ENCODE measurements at regions not wholly inside any gene's neighbourhood (a gene's known extent, or its start where the extent isn't known, plus 50 kb on each side); places are given as distances from the start of the nearest gene placed in this dataset.

DNA sequence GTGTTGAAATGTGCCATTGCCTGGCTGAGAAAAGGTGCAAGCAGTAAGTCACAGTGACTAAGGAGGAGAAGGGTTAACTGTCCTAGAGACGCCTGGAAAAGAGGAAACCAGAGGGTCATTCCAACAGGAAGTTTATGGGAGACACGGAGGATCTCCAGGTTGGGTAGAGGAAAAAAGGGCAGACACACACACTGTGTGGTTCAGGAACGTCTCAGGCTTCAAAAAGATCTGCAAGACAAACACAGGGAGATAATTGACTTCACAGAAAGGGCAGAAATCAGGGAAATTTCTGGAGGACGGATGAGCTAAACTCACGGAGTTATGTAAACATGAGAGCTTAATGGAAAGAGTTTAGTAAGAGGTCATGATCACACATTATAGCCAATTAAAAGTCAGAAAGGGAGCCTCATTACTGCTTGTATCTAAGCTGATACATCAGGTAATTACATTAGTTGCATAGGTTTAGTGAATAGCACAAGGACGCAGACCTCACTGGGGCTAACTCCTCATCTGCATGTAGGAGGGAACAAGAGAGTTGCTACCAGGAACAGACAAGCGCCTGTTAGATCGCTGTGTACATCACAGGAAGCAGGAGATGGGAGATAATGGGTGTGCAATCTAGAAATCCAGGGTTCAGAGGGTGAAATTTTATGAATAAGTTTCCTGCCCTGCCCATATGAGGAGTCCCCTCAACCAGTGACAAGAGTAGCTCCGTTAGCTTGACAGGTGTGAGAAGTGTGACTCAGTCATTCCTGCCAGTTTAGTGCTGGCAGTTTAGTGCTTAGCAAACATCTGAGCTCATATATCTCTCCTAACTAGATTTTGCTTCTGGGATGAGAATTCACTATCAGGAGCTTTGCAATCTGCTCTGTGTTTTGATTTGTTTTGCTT lies 96.6 kb upstream of the TNR start (continued):
- TF ChIP-seq, protein P1, sequence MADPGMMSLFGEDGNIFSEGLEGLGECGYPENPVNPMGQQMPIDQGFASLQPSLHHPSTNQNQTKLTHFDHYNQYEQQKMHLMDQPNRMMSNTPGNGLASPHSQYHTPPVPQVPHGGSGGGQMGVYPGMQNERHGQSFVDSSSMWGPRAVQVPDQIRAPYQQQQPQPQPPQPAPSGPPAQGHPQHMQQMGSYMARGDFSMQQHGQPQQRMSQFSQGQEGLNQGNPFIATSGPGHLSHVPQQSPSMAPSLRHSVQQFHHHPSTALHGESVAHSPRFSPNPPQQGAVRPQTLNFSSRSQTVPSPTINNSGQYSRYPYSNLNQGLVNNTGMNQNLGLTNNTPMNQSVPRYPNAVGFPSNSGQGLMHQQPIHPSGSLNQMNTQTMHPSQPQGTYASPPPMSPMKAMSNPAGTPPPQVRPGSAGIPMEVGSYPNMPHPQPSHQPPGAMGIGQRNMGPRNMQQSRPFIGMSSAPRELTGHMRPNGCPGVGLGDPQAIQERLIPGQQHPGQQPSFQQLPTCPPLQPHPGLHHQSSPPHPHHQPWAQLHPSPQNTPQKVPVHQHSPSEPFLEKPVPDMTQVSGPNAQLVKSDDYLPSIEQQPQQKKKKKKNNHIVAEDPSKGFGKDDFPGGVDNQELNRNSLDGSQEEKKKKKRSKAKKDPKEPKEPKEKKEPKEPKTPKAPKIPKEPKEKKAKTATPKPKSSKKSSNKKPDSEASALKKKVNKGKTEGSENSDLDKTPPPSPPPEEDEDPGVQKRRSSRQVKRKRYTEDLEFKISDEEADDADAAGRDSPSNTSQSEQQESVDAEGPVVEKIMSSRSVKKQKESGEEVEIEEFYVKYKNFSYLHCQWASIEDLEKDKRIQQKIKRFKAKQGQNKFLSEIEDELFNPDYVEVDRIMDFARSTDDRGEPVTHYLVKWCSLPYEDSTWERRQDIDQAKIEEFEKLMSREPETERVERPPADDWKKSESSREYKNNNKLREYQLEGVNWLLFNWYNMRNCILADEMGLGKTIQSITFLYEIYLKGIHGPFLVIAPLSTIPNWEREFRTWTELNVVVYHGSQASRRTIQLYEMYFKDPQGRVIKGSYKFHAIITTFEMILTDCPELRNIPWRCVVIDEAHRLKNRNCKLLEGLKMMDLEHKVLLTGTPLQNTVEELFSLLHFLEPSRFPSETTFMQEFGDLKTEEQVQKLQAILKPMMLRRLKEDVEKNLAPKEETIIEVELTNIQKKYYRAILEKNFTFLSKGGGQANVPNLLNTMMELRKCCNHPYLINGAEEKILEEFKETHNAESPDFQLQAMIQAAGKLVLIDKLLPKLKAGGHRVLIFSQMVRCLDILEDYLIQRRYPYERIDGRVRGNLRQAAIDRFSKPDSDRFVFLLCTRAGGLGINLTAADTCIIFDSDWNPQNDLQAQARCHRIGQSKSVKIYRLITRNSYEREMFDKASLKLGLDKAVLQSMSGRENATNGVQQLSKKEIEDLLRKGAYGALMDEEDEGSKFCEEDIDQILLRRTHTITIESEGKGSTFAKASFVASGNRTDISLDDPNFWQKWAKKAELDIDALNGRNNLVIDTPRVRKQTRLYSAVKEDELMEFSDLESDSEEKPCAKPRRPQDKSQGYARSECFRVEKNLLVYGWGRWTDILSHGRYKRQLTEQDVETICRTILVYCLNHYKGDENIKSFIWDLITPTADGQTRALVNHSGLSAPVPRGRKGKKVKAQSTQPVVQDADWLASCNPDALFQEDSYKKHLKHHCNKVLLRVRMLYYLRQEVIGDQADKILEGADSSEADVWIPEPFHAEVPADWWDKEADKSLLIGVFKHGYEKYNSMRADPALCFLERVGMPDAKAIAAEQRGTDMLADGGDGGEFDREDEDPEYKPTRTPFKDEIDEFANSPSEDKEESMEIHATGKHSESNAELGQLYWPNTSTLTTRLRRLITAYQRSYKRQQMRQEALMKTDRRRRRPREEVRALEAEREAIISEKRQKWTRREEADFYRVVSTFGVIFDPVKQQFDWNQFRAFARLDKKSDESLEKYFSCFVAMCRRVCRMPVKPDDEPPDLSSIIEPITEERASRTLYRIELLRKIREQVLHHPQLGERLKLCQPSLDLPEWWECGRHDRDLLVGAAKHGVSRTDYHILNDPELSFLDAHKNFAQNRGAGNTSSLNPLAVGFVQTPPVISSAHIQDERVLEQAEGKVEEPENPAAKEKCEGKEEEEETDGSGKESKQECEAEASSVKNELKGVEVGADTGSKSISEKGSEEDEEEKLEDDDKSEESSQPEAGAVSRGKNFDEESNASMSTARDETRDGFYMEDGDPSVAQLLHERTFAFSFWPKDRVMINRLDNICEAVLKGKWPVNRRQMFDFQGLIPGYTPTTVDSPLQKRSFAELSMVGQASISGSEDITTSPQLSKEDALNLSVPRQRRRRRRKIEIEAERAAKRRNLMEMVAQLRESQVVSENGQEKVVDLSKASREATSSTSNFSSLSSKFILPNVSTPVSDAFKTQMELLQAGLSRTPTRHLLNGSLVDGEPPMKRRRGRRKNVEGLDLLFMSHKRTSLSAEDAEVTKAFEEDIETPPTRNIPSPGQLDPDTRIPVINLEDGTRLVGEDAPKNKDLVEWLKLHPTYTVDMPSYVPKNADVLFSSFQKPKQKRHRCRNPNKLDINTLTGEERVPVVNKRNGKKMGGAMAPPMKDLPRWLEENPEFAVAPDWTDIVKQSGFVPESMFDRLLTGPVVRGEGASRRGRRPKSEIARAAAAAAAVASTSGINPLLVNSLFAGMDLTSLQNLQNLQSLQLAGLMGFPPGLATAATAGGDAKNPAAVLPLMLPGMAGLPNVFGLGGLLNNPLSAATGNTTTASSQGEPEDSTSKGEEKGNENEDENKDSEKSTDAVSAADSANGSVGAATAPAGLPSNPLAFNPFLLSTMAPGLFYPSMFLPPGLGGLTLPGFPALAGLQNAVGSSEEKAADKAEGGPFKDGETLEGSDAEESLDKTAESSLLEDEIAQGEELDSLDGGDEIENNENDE (IDR thresholded peaks at IDR 0.05; ENCODE audit: insufficient replicate concordance, low read length) = no peak
- TF ChIP-seq SIRT6 (IDR thresholded peaks at IDR 0.05; ENCODE audit: low read length) (no peak), ASH2L (IDR thresholded peaks at IDR 0.05; ENCODE audit: low read length) (no peak), ZNF274 (IDR thresholded peaks at IDR 0.05; ENCODE audit: borderline replicate concordance, extremely low read depth, low read length) (no peak), RAD21 (IDR thresholded peaks at IDR 0.05 in 1 of 2, conservative IDR thresholded peaks at IDR 0.05 in 1 of 2; ENCODE audit: low read depth in 2 of 2, low read length in 2 of 2) (no peak), POU5F1 (IDR thresholded peaks at IDR 0.05; ENCODE audit: low read depth, low read length) (no peak), CREB1 (IDR thresholded peaks at IDR 0.05) (no peak), CBX5 (IDR thresholded peaks at IDR 0.05; ENCODE audit: low read depth, low read length) (no peak), RFX5 (IDR thresholded peaks at IDR 0.05; ENCODE audit: borderline replicate concordance, low read depth, low read length) (no peak)
- TF ChIP-seq, protein P2, sequence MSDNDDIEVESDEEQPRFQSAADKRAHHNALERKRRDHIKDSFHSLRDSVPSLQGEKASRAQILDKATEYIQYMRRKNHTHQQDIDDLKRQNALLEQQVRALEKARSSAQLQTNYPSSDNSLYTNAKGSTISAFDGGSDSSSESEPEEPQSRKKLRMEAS (IDR thresholded peaks at IDR 0.05) = no peak
